ENCODE measurements at regions not wholly inside any gene's neighbourhood (a gene's known extent, or its start where the extent isn't known, plus 50 kb on each side); places are given as distances from the start of the nearest gene placed in this dataset.

DNA sequence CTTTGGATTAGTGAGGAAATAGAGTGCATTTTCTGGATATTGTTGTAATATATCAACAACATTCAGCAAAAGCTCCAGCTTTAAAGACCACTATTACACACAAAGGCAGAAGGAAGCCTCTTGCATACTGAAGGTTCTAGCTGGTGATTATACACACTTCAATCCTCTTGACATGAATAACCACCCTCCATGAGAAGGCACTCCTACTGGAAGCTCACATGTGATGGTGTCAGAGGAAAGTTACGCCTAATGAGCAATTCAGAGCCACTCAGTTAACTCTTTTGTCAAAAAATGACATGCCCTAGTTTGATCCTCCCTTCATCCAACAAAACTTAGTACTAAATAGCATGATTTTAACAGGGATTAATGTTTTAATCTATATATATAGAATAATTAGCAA lies 124.6 kb upstream of the LYSMD4 start:
- H3K4me3 ChIP-seq (ENCODE audit: low read depth, low read length) = no peak overlapping the region
- H3K27me3 ChIP-seq (ENCODE audit: insufficient read depth, low read depth, severe bottlenecking) = no peaks in the 10 kb centered on the region
- DNase-seq = no peak
- H3K9me3 ChIP-seq (ENCODE audit: severe bottlenecking) = no peaks in the 10 kb centered on the region
- TF ChIP-seq, protein P1, sequence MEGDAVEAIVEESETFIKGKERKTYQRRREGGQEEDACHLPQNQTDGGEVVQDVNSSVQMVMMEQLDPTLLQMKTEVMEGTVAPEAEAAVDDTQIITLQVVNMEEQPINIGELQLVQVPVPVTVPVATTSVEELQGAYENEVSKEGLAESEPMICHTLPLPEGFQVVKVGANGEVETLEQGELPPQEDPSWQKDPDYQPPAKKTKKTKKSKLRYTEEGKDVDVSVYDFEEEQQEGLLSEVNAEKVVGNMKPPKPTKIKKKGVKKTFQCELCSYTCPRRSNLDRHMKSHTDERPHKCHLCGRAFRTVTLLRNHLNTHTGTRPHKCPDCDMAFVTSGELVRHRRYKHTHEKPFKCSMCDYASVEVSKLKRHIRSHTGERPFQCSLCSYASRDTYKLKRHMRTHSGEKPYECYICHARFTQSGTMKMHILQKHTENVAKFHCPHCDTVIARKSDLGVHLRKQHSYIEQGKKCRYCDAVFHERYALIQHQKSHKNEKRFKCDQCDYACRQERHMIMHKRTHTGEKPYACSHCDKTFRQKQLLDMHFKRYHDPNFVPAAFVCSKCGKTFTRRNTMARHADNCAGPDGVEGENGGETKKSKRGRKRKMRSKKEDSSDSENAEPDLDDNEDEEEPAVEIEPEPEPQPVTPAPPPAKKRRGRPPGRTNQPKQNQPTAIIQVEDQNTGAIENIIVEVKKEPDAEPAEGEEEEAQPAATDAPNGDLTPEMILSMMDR (IDR thresholded peaks at IDR 0.05; ENCODE audit: low read depth, low read length) = no peak
- H3K36me3 ChIP-seq = no peaks in the 10 kb centered on the region
- no peak overlapping the region for H3K27ac ChIP-seq

DNA sequence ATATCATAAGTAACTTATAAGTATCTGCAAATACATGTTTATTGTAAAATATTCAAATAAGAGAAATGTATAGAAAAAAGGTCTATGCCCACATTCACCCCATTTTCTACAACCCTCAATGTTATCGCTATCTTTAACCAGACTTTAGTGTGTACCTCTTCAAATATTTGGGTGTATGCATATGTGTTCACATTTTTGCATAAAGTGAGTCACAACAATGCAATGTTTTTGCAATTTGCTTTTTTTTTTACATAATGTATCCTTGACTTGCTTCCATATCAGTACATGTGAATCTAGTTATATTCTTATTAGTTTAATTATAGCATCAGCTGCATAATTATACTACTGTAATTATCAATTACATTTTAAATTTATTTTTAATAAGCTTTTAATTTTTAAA lies 117.3 kb upstream of the LYSMD4 start:
- H3K27ac ChIP-seq = no peak overlapping the region
- DNase-seq = no peak
- H3K9me3 ChIP-seq (ENCODE audit: severe bottlenecking) = no peaks in the 10 kb centered on the region
- H3K36me3 ChIP-seq = no peaks in the 10 kb centered on the region
- H3K4me3 ChIP-seq (ENCODE audit: low read depth, low read length) = no peak overlapping the region
- no peaks in the 10 kb centered on the region for H3K27me3 ChIP-seq (ENCODE audit: insufficient read depth, low read depth, severe bottlenecking)
- TF ChIP-seq, protein P1 (IDR thresholded peaks at IDR 0.05; ENCODE audit: low read depth, low read length) = no peak

DNA sequence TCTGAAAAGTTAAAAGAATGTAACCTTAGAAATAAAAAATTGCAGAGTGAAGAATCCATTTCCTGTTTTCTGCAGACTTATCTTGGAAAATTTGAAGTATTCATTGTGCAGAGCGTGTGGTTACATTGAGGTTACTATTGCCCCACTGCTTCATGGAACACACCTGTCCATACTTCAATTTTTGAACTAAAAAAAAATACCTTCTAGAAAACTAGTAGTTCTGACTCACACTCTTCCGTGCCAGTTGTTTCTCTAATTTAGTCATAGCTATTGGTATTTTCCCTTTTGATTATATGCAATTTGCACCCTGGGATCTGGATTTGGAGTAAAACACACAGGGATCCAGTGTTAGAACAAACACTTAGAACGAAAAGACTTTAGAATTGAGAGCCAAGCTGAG lies 111.8 kb upstream of the LYSMD4 start:
- DNase-seq = no peak
- no peak overlapping the region for H3K4me3 ChIP-seq (ENCODE audit: low read depth, low read length)
- no peaks in the 10 kb centered on the region for H3K27me3 ChIP-seq (ENCODE audit: insufficient read depth, low read depth, severe bottlenecking)
- no peaks in the 10 kb centered on the region for H3K36me3 ChIP-seq
- no peak overlapping the region for H3K27ac ChIP-seq
- TF ChIP-seq, protein P1 (IDR thresholded peaks at IDR 0.05; ENCODE audit: low read depth, low read length) = no peak
- H3K9me3 ChIP-seq (ENCODE audit: severe bottlenecking) = no peaks in the 10 kb centered on the region

DNA sequence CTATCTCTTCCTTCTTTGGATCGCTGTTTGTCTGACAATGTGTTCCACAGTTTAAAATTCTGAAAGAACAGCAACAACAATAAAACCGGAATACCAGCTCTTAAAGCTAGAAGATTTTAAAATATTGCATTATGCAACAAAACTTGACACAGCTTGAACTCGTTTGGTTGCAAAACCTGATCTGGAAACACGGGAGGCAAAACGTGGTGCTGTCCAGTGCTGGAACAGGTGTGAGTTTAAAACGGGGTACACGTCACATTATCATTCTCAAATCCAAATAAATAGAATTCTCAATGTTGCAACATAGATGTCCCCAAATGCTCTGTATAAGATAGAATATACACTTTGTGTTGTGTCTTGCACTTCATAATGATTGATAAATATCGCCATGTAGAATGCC lies 110.9 kb upstream of the LYSMD4 start:
- no peaks in the 10 kb centered on the region for H3K9me3 ChIP-seq (ENCODE audit: severe bottlenecking)
- H3K27ac ChIP-seq = no peak overlapping the region
- no peak for DNase-seq
- no peaks in the 10 kb centered on the region for H3K27me3 ChIP-seq (ENCODE audit: insufficient read depth, low read depth, severe bottlenecking)
- H3K4me3 ChIP-seq (ENCODE audit: low read depth, low read length) = no peak overlapping the region
- H3K36me3 ChIP-seq = no peaks in the 10 kb centered on the region
- TF ChIP-seq, protein P1 (IDR thresholded peaks at IDR 0.05; ENCODE audit: low read depth, low read length) = no peak

DNA sequence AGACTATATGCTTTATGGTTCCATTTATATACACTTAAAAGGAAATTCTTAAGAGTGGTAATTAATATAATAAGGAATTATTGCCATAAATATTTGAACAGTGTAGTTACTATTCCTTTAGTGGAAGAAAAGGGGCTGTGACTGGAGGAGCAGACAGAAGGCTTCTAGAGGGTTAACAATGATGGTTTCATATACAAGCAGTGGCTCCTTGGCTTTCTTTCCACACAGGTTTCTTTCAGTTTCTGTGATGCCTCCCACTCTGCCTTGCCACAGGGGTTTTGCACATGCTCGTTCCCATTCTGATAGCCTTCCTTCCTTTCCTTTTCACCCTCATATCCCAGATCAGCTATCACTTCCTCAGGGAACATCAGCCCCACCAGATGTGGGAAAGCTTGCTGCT lies 108.8 kb upstream of the LYSMD4 start:
- Histone ChIP-seq H3K27me3 (ENCODE audit: insufficient read depth, low read depth, severe bottlenecking) (no peaks in the 10 kb centered on the region), H3K9me3 (ENCODE audit: severe bottlenecking) (no peaks in the 10 kb centered on the region), H3K27ac (no peak overlapping the region), H3K4me3 (ENCODE audit: low read depth, low read length) (no peak overlapping the region), H3K36me3 (no peaks in the 10 kb centered on the region)
- DNase-seq = no peak
- TF ChIP-seq, protein P1 (IDR thresholded peaks at IDR 0.05; ENCODE audit: low read depth, low read length) = no peak

DNA sequence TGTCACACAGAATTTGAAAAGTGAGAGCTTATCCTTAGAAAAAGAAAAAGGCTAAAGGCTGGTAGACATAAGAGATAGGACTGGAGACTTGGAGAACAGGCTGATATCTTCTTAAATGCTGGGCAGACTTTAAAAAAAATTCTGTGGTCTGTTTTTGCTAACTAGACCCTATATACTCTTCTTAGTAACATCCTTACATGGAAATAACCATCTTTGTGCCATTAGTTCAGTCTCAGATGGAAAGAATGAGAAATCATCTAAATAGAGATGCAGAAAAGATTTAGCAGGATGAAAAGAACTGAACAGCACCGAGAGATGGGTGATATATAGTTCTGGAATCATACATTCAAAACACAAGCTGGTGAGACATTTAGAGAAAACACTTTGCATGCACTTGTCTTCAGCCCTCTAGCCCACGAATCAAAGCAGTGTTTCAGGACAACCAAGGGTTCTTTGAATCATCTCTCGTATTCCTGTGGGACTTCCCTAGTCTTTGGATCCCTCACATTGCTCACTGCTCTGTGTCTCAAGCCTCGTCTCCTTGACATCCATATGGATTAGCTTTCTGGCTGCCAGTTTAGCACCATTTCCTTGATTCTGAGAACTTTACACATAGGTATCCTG lies 93.0 kb upstream of the LYSMD4 start:
- TF ChIP-seq, protein P1 (IDR thresholded peaks at IDR 0.05; ENCODE audit: low read depth, low read length) = no peak

More for the DNA sequence above, 93.0 kb upstream of the LYSMD4 start:
- no peaks in the 10 kb centered on the region for H3K9me3 ChIP-seq (ENCODE audit: severe bottlenecking)
- H3K4me3 ChIP-seq (ENCODE audit: low read depth, low read length) = no peak overlapping the region
- no peaks in the 10 kb centered on the region for H3K36me3 ChIP-seq
- no peaks in the 10 kb centered on the region for H3K27me3 ChIP-seq (ENCODE audit: insufficient read depth, low read depth, severe bottlenecking)
- no peak overlapping the region for H3K27ac ChIP-seq
- no peak for DNase-seq
